GM23338 (cell line): ENCODE measurements at regions not wholly inside any gene's neighbourhood (a gene's known extent, or its start where the extent isn't known, plus 50 kb on each side); places are given as distances from the start of the nearest gene placed in this dataset.

Experiments used
- ATAC-seq: fragments of 200-7000 bp; cut with Tn5 transposase; 3 replicates; pipeline ENCODE4 v1.9.1; 2020
- DNase-seq: peaks from one replicate; pipeline ENCODE4 v3.0.0-alpha.2; 2015; ENCODE audit warnings: low spot score
- H2AFZ ChIP-seq: fragments of 200-600 bp; sonication (generic); 2 replicates; pipeline ENCODE4 v1.8.0; 2016; ENCODE audit warnings: antibody characterized with exemption, mild to moderate bottlenecking, moderate library complexity
- H3F3A ChIP-seq: fragments of 200-600 bp; sonication (generic); replicated peaks from 2 replicates; pipeline ENCODE4 v1.8.0; 2017; ENCODE audit warnings: antibody characterized with exemption, mixed run types, low read depth
- H3K27ac ChIP-seq: fragments of 200-600 bp; sonication (generic); 2 replicates; pipeline ENCODE4 v1.6.1; 2016; ENCODE audit warnings: low read depth
- H3K27me3 ChIP-seq: fragments of 200-600 bp; sonication (generic); 2 replicates; pipeline ENCODE4 v1.8.0; 2016; ENCODE audit warnings: mild to moderate bottlenecking, mixed run types, moderate library complexity; ENCODE audit not compliant: insufficient read depth
- H3K36me3 ChIP-seq: fragments of 200-600 bp; sonication (generic); 2 replicates; pipeline ENCODE4 v1.8.0; 2016; ENCODE audit warnings: mild to moderate bottlenecking; ENCODE audit not compliant: insufficient read depth
- H3K4me1 ChIP-seq: fragments of 200-600 bp; sonication (generic); 2 replicates; pipeline ENCODE4 v1.8.0; 2016; ENCODE audit warnings: mild to moderate bottlenecking, moderate library complexity; ENCODE audit not compliant: insufficient read depth
- H3K4me2 ChIP-seq: fragments of 200-600 bp; sonication (generic); 2 replicates; pipeline ENCODE4 v1.7.1; 2017; ENCODE audit warnings: mixed run types
- H3K4me3 ChIP-seq: fragments of 200-600 bp; sonication (generic); 2 replicates; pipeline ENCODE4 v1.6.1; 2016; ENCODE audit warnings: mixed run types
- H3K79me2 ChIP-seq: fragments of 200-600 bp; sonication (generic); replicated peaks from 2 replicates; pipeline ENCODE4 v1.8.0; 2017; ENCODE audit warnings: mild to moderate bottlenecking; ENCODE audit not compliant: insufficient read depth
- H3K9me2 ChIP-seq: fragments of 200-600 bp; sonication (generic); 2 replicates; pipeline ENCODE4 v1.8.0; 2017; ENCODE audit not compliant: insufficient read depth
- H4K20me1 ChIP-seq: fragments of 200-600 bp; sonication (generic); replicated peaks from 2 replicates; pipeline ENCODE4 v1.8.0; 2017; ENCODE audit warnings: mild to moderate bottlenecking; ENCODE audit not compliant: insufficient read depth
- H3K27ac Mint-ChIP-seq: 2 replicates; pipeline ENCODE4 v1.8.0; 2020; ENCODE audit warnings: inconsistent platforms, mild to moderate bottlenecking, moderate library complexity, mixed read lengths
- H3K27me3 Mint-ChIP-seq: 3 replicates; pipeline ENCODE4 v1.8.0; 2022; ENCODE audit warnings: low read depth, mild to moderate bottlenecking, moderate library complexity, mixed read lengths, inconsistent platforms; ENCODE audit not compliant: insufficient read depth, poor library complexity
- H3K36me3 Mint-ChIP-seq: 3 replicates; pipeline ENCODE4 v1.8.0; 2021; ENCODE audit warnings: low read depth, mild to moderate bottlenecking, inconsistent platforms, moderate library complexity, mixed read lengths
- H3K4me1 Mint-ChIP-seq: 3 replicates; pipeline ENCODE4 v1.8.0; 2020; ENCODE audit warnings: mild to moderate bottlenecking, inconsistent platforms, mixed read lengths
- H3K4me3 Mint-ChIP-seq: 3 replicates; pipeline ENCODE4 v1.8.0; 2021; ENCODE audit warnings: moderate library complexity, mild to moderate bottlenecking, inconsistent platforms, mixed read lengths
- H3K9me3 Mint-ChIP-seq: 3 replicates; pipeline ENCODE4 v1.8.0; 2020; ENCODE audit warnings: moderate library complexity, mild to moderate bottlenecking, inconsistent platforms, mixed read lengths
- CREB1 ChIP-seq: fragments of 250-450 bp; sonication (Bioruptor Pico); IDR thresholded peaks from 2 replicates; pipeline ENCODE4 v1.5.0; 2020; ENCODE audit warnings: low read depth, mild to moderate bottlenecking, moderate library complexity
- EZH2 ChIP-seq: fragments of 200-600 bp; sonication (generic); IDR thresholded peaks from one replicate; pipeline ENCODE4 v1.8.0; 2017; ENCODE audit warnings: antibody characterized with exemption, mild to moderate bottlenecking, low read depth; ENCODE audit not compliant: unreplicated experiment
- EZH2phosphoT487 ChIP-seq: fragments of 200-600 bp; sonication (generic); IDR thresholded peaks from one replicate; pipeline ENCODE4 v1.8.1; 2018; ENCODE audit warnings: antibody characterized with exemption; ENCODE audit not compliant: unreplicated experiment
- JUNB ChIP-seq: IDR thresholded peaks from one replicate; pipeline ENCODE4 v1.6.1; 2016; ENCODE audit warnings: antibody characterized with exemption; ENCODE audit not compliant: unreplicated experiment
- NANOG ChIP-seq: IDR thresholded peaks from 2 replicates; pipeline ENCODE4 v1.6.1; 2016; ENCODE audit warnings: antibody characterized with exemption, borderline replicate concordance
- POLR2AphosphoS5 ChIP-seq: IDR thresholded peaks from 2 replicates; pipeline ENCODE4 v1.6.1; 2016; ENCODE audit warnings: antibody characterized with exemption, low read depth
- STAT1 ChIP-seq: IDR thresholded peaks from one replicate; pipeline ENCODE4 v1.6.1; 2016; ENCODE audit warnings: antibody characterized with exemption; ENCODE audit not compliant: unreplicated experiment
- ZNF114 ChIP-seq: fragments of 250-450 bp; sonication (Bioruptor Pico); IDR thresholded peaks from 2 replicates; pipeline ENCODE4 v1.5.0; 2020; ENCODE audit warnings: mild to moderate bottlenecking, moderate library complexity
- ZNF331 ChIP-seq: fragments of 250-450 bp; sonication (Bioruptor Pico); IDR thresholded peaks from 2 replicates; pipeline ENCODE4 v1.5.0; 2020; ENCODE audit warnings: low read depth, mild to moderate bottlenecking, moderate library complexity
- TF ChIP-seq, protein P1 (sequence below), 2 experiments: fragments of 200-600 bp in 1 of 2; sonication (generic) in 1 of 2; conservative IDR thresholded peaks; 2 replicates each; pipeline versions ENCODE4 v1.5.1 to v1.6.1; 2016 to 2017; ENCODE audit warnings: antibody characterized with exemption in 2 of 2, low read depth in 2 of 2, mild to moderate bottlenecking in 2 of 2, moderate library complexity in 1 of 2
- TF ChIP-seq, protein P2 (sequence below): IDR thresholded peaks from one replicate; pipeline ENCODE4 v1.6.1; 2018; ENCODE audit warnings: antibody characterized with exemption; ENCODE audit not compliant: unreplicated experiment
- TF ChIP-seq, protein P3 (sequence below): IDR thresholded peaks from 2 replicates; pipeline ENCODE4 v1.6.1; 2016; ENCODE audit warnings: antibody characterized with exemption
- TF ChIP-seq, protein P4 (sequence below): fragments of 250-450 bp; sonication (Bioruptor Pico); IDR thresholded peaks from 2 replicates; pipeline ENCODE4 v1.5.0; 2020; ENCODE audit warnings: mild to moderate bottlenecking, moderate library complexity

DNA sequence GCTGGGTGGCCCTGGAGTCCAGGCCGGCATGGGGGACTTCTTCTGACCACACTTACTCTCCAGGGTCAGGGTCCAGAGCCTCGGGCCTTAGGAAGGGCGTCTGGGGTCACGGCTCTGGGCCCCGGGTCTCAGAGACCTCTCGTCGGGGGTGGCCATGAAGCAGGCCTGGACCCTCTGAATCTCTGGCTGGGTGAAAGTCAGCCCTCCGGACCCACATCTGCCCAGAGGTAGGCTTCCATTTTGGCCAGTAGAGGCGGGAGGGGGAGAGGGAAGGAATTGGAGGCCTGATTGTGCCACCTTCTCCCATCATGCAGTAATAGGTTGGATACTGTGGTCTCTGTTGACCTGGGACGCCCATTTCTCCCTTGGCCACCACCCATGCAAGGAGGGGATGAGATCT is 125.3 kb upstream of the GPC1 start:
- H4K20me1 ChIP-seq = no peaks in the 10 kb centered on the region
- Mint-ChIP-seq H3K4me3 (no peak overlapping the region), H3K4me1 (peaks cover 4% of the 10 kb centered on the region; the same call in 2 of the 3 replicates), H3K9me3 (peaks cover 2% of the 10 kb centered on the region; the same call in 2 of the 3 replicates), H3K27ac (no peak overlapping the region), H3K27me3 (no peaks in the 10 kb centered on the region), H3K36me3 (no peaks in the 10 kb centered on the region)
- no peaks in the 10 kb centered on the region for H3K36me3 ChIP-seq
- no peaks in the 10 kb centered on the region for H3F3A ChIP-seq
- no peak overlapping the region for H3K27ac ChIP-seq
- no peak overlapping the region for H2AFZ ChIP-seq
- H3K4me2 ChIP-seq = no peak overlapping the region
- no peaks in the 10 kb centered on the region for H3K27me3 ChIP-seq
- no peak overlapping the region for H3K4me3 ChIP-seq
- H3K9me2 ChIP-seq = no peaks in the 10 kb centered on the region
- DNase-seq (no peak), ATAC-seq (no peak)
- no peaks in the 10 kb centered on the region for H3K4me1 ChIP-seq
- TF ChIP-seq, protein P1, sequence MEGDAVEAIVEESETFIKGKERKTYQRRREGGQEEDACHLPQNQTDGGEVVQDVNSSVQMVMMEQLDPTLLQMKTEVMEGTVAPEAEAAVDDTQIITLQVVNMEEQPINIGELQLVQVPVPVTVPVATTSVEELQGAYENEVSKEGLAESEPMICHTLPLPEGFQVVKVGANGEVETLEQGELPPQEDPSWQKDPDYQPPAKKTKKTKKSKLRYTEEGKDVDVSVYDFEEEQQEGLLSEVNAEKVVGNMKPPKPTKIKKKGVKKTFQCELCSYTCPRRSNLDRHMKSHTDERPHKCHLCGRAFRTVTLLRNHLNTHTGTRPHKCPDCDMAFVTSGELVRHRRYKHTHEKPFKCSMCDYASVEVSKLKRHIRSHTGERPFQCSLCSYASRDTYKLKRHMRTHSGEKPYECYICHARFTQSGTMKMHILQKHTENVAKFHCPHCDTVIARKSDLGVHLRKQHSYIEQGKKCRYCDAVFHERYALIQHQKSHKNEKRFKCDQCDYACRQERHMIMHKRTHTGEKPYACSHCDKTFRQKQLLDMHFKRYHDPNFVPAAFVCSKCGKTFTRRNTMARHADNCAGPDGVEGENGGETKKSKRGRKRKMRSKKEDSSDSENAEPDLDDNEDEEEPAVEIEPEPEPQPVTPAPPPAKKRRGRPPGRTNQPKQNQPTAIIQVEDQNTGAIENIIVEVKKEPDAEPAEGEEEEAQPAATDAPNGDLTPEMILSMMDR (conservative IDR thresholded peaks at IDR 0.05; ENCODE audit: low read depth in 2 of 2) = no peak
- no peak for TF ChIP-seq ZNF331 (CRISPR knock-in tag)
- TF ChIP-seq, protein P2, sequence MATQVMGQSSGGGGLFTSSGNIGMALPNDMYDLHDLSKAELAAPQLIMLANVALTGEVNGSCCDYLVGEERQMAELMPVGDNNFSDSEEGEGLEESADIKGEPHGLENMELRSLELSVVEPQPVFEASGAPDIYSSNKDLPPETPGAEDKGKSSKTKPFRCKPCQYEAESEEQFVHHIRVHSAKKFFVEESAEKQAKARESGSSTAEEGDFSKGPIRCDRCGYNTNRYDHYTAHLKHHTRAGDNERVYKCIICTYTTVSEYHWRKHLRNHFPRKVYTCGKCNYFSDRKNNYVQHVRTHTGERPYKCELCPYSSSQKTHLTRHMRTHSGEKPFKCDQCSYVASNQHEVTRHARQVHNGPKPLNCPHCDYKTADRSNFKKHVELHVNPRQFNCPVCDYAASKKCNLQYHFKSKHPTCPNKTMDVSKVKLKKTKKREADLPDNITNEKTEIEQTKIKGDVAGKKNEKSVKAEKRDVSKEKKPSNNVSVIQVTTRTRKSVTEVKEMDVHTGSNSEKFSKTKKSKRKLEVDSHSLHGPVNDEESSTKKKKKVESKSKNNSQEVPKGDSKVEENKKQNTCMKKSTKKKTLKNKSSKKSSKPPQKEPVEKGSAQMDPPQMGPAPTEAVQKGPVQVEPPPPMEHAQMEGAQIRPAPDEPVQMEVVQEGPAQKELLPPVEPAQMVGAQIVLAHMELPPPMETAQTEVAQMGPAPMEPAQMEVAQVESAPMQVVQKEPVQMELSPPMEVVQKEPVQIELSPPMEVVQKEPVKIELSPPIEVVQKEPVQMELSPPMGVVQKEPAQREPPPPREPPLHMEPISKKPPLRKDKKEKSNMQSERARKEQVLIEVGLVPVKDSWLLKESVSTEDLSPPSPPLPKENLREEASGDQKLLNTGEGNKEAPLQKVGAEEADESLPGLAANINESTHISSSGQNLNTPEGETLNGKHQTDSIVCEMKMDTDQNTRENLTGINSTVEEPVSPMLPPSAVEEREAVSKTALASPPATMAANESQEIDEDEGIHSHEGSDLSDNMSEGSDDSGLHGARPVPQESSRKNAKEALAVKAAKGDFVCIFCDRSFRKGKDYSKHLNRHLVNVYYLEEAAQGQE = no peak
- no peak for TF ChIP-seq CREB1 (CRISPR knock-in tag)
- no peak for TF ChIP-seq EZH2phosphoT487
- TF ChIP-seq, protein P3, sequence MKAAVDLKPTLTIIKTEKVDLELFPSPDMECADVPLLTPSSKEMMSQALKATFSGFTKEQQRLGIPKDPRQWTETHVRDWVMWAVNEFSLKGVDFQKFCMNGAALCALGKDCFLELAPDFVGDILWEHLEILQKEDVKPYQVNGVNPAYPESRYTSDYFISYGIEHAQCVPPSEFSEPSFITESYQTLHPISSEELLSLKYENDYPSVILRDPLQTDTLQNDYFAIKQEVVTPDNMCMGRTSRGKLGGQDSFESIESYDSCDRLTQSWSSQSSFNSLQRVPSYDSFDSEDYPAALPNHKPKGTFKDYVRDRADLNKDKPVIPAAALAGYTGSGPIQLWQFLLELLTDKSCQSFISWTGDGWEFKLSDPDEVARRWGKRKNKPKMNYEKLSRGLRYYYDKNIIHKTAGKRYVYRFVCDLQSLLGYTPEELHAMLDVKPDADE = no peak
- TF ChIP-seq STAT1 = no peak
- TF ChIP-seq POLR2AphosphoS5 = no peak
- TF ChIP-seq, protein P4, sequence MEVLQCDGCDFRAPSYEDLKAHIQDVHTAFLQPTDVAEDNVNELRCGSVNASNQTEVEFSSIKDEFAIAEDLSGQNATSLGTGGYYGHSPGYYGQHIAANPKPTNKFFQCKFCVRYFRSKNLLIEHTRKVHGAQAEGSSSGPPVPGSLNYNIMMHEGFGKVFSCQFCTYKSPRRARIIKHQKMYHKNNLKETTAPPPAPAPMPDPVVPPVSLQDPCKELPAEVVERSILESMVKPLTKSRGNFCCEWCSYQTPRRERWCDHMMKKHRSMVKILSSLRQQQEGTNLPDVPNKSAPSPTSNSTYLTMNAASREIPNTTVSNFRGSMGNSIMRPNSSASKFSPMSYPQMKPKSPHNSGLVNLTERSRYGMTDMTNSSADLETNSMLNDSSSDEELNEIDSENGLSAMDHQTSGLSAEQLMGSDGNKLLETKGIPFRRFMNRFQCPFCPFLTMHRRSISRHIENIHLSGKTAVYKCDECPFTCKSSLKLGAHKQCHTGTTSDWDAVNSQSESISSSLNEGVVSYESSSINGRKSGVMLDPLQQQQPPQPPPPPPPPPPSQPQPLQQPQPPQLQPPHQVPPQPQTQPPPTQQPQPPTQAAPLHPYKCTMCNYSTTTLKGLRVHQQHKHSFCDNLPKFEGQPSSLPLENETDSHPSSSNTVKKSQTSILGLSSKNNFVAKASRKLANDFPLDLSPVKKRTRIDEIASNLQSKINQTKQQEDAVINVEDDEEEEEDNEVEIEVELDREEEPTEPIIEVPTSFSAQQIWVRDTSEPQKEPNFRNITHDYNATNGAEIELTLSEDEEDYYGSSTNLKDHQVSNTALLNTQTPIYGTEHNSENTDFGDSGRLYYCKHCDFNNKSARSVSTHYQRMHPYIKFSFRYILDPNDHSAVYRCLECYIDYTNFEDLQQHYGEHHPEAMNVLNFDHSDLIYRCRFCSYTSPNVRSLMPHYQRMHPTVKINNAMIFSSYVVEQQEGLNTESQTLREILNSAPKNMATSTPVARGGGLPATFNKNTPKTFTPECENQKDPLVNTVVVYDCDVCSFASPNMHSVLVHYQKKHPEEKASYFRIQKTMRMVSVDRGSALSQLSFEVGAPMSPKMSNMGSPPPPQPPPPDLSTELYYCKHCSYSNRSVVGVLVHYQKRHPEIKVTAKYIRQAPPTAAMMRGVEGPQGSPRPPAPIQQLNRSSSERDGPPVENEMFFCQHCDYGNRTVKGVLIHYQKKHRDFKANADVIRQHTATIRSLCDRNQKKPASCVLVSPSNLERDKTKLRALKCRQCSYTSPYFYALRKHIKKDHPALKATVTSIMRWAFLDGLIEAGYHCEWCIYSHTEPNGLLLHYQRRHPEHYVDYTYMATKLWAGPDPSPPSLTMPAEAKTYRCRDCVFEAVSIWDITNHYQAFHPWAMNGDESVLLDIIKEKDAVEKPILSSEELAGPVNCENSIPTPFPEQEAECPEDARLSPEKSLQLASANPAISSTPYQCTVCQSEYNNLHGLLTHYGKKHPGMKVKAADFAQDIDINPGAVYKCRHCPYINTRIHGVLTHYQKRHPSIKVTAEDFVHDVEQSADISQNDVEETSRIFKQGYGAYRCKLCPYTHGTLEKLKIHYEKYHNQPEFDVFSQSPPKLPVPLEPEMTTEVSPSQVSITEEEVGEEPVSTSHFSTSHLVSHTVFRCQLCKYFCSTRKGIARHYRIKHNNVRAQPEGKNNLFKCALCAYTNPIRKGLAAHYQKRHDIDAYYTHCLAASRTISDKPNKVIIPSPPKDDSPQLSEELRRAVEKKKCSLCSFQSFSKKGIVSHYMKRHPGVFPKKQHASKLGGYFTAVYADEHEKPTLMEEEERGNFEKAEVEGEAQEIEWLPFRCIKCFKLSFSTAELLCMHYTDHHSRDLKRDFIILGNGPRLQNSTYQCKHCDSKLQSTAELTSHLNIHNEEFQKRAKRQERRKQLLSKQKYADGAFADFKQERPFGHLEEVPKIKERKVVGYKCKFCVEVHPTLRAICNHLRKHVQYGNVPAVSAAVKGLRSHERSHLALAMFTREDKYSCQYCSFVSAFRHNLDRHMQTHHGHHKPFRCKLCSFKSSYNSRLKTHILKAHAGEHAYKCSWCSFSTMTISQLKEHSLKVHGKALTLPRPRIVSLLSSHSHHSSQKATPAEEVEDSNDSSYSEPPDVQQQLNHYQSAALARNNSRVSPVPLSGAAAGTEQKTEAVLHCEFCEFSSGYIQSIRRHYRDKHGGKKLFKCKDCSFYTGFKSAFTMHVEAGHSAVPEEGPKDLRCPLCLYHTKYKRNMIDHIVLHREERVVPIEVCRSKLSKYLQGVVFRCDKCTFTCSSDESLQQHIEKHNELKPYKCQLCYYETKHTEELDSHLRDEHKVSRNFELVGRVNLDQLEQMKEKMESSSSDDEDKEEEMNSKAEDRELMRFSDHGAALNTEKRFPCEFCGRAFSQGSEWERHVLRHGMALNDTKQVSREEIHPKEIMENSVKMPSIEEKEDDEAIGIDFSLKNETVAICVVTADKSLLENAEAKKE (CRISPR knock-in tag) = no peak
- no peak for TF ChIP-seq JUNB
- no peak for TF ChIP-seq EZH2
- TF ChIP-seq ZNF114 (CRISPR knock-in tag) = no peak
- no peak for TF ChIP-seq NANOG
- no peaks in the 10 kb centered on the region for H3K79me2 ChIP-seq
